ENCODE measurements at regions not wholly inside any gene's neighbourhood (a gene's known extent, or its start where the extent isn't known, plus 50 kb on each side); places are given as distances from the start of the nearest gene placed in this dataset.

DNA sequence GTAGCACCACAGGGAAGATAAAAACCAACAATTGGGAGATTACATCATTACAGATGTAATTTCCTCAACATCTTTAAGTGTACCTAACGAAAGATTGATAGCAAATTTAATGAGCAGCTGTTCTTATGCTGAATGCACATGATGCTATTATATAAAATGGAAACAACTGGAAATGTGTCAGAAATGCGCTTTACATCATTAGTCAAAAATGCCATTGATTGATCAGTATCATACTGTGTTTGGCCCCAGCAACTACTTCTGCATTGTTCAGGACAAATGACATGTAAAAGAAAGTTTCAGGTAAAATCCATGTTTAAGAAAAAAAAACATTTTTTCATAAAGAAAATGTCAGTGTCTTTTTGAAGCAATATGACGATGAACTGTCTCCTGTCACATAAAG lies 625.5 kb upstream of the MIR17HG start:
- no peaks in the 10 kb centered on the region for H3K27me3 ChIP-seq (ENCODE audit: control insufficient read depth in 4 of 4, insufficient read depth in 4 of 4, low read length in 3 of 4)
- WGBS: 56% methylated on average over 3 of the region's 3 CpGs
- DNase-seq (ENCODE audit: low spot score): no peak
- no peak overlapping the region for H3K9ac ChIP-seq (ENCODE audit: low read depth in 1 of 2, low read length in 2 of 2)
- no peaks in the 10 kb centered on the region for H3K36me3 ChIP-seq (ENCODE audit: control insufficient read depth in 4 of 4, insufficient read depth in 3 of 4, low read depth in 1 of 4, low read length in 3 of 4)
- TF ChIP-seq, protein P1, sequence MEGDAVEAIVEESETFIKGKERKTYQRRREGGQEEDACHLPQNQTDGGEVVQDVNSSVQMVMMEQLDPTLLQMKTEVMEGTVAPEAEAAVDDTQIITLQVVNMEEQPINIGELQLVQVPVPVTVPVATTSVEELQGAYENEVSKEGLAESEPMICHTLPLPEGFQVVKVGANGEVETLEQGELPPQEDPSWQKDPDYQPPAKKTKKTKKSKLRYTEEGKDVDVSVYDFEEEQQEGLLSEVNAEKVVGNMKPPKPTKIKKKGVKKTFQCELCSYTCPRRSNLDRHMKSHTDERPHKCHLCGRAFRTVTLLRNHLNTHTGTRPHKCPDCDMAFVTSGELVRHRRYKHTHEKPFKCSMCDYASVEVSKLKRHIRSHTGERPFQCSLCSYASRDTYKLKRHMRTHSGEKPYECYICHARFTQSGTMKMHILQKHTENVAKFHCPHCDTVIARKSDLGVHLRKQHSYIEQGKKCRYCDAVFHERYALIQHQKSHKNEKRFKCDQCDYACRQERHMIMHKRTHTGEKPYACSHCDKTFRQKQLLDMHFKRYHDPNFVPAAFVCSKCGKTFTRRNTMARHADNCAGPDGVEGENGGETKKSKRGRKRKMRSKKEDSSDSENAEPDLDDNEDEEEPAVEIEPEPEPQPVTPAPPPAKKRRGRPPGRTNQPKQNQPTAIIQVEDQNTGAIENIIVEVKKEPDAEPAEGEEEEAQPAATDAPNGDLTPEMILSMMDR (IDR thresholded peaks at IDR 0.05; ENCODE audit: low read depth, low read length, missing input control): no peak
- TF ChIP-seq, protein P2, sequence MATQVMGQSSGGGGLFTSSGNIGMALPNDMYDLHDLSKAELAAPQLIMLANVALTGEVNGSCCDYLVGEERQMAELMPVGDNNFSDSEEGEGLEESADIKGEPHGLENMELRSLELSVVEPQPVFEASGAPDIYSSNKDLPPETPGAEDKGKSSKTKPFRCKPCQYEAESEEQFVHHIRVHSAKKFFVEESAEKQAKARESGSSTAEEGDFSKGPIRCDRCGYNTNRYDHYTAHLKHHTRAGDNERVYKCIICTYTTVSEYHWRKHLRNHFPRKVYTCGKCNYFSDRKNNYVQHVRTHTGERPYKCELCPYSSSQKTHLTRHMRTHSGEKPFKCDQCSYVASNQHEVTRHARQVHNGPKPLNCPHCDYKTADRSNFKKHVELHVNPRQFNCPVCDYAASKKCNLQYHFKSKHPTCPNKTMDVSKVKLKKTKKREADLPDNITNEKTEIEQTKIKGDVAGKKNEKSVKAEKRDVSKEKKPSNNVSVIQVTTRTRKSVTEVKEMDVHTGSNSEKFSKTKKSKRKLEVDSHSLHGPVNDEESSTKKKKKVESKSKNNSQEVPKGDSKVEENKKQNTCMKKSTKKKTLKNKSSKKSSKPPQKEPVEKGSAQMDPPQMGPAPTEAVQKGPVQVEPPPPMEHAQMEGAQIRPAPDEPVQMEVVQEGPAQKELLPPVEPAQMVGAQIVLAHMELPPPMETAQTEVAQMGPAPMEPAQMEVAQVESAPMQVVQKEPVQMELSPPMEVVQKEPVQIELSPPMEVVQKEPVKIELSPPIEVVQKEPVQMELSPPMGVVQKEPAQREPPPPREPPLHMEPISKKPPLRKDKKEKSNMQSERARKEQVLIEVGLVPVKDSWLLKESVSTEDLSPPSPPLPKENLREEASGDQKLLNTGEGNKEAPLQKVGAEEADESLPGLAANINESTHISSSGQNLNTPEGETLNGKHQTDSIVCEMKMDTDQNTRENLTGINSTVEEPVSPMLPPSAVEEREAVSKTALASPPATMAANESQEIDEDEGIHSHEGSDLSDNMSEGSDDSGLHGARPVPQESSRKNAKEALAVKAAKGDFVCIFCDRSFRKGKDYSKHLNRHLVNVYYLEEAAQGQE (IDR thresholded peaks at IDR 0.05): no peak
- no peak for TF ChIP-seq HNF4G (IDR thresholded peaks at IDR 0.05)
- H3K4me1 ChIP-seq (ENCODE audit: control insufficient read depth in 4 of 4, insufficient read depth in 4 of 4, low read length in 3 of 4): no peaks in the 10 kb centered on the region
- no peaks in the 10 kb centered on the region for H3K9me3 ChIP-seq (ENCODE audit: control insufficient read depth in 4 of 4, low read length in 3 of 4)
- no peak overlapping the region for H3K27ac ChIP-seq (ENCODE audit: low read depth in 1 of 2, low read length in 2 of 2)
- H3K4me3 ChIP-seq (ENCODE audit: low read depth in 1 of 3, low read length in 3 of 3): no peak overlapping the region

DNA sequence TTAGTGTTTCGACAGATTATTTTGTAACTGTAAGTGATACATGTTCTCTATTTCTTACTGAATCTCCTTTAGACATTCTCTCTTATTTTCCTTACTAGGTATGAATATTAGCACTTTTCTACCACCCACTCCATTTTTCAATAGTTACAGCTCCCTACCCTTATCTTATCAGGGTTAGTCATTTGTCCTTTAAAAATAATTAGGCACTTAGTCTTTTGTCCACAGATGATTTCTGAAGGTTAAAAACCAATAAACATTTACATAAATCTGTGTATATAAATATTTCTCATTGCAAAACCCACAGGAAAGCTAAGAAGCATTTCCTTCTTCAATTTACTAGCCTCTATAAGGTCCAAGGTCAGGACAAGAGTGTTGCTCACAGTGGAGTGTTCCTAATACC lies 624.1 kb upstream of the MIR17HG start:
- no peak for TF ChIP-seq GABPA (IDR thresholded peaks at IDR 0.05 in 1 of 2, conservative IDR thresholded peaks at IDR 0.05 in 1 of 2)
- TF ChIP-seq, protein P2 (IDR thresholded peaks at IDR 0.05): no peak
- no peak for TF ChIP-seq SP1 (IDR thresholded peaks at IDR 0.05)
- no peak for TF ChIP-seq TAF1 (conservative IDR thresholded peaks at IDR 0.05)
- TF ChIP-seq, protein P3, sequence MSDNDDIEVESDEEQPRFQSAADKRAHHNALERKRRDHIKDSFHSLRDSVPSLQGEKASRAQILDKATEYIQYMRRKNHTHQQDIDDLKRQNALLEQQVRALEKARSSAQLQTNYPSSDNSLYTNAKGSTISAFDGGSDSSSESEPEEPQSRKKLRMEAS (IDR thresholded peaks at IDR 0.05): no peak
- no peak for TF ChIP-seq NR2F2 (IDR thresholded peaks at IDR 0.05)
- TF ChIP-seq, protein P4, sequence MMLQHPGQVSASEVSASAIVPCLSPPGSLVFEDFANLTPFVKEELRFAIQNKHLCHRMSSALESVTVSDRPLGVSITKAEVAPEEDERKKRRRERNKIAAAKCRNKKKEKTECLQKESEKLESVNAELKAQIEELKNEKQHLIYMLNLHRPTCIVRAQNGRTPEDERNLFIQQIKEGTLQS (IDR thresholded peaks at IDR 0.05): no peak
- no peak for TF ChIP-seq RAD21 (IDR thresholded peaks at IDR 0.05)
- TF ChIP-seq HNF4G (IDR thresholded peaks at IDR 0.05): no peak
- TF ChIP-seq YY1 (IDR thresholded peaks at IDR 0.05): no peak
- no peak for TF ChIP-seq EGR1 (IDR thresholded peaks at IDR 0.05; ENCODE audit: low read depth in 2 of 2)
- TF ChIP-seq FOXA2 (IDR thresholded peaks at IDR 0.05): no peak
- TF ChIP-seq, protein P1 (IDR thresholded peaks at IDR 0.05; ENCODE audit: low read depth, low read length, missing input control): no peak
- no peak for TF ChIP-seq RXRA (IDR thresholded peaks at IDR 0.05)
- no peak for TF ChIP-seq HNF4A (conservative IDR thresholded peaks at IDR 0.05)
- no peak for TF ChIP-seq FOXA1 (IDR thresholded peaks at IDR 0.05)
- no peak for TF ChIP-seq JUND (IDR thresholded peaks at IDR 0.05)
- TF ChIP-seq, protein P5, sequence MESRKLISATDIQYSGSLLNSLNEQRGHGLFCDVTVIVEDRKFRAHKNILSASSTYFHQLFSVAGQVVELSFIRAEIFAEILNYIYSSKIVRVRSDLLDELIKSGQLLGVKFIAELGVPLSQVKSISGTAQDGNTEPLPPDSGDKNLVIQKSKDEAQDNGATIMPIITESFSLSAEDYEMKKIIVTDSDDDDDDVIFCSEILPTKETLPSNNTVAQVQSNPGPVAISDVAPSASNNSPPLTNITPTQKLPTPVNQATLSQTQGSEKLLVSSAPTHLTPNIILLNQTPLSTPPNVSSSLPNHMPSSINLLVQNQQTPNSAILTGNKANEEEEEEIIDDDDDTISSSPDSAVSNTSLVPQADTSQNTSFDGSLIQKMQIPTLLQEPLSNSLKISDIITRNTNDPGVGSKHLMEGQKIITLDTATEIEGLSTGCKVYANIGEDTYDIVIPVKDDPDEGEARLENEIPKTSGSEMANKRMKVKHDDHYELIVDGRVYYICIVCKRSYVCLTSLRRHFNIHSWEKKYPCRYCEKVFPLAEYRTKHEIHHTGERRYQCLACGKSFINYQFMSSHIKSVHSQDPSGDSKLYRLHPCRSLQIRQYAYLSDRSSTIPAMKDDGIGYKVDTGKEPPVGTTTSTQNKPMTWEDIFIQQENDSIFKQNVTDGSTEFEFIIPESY (IDR thresholded peaks at IDR 0.05): no peak
- no peaks in the 10 kb centered on the region for H3K4me1 ChIP-seq (ENCODE audit: control insufficient read depth in 4 of 4, insufficient read depth in 4 of 4, low read length in 3 of 4)
- no peak for DNase-seq (ENCODE audit: low spot score)
- H3K27ac ChIP-seq (ENCODE audit: low read depth in 1 of 2, low read length in 2 of 2): no peak overlapping the region
- H3K9me3 ChIP-seq (ENCODE audit: control insufficient read depth in 4 of 4, low read length in 3 of 4): no peaks in the 10 kb centered on the region
- no peak overlapping the region for H3K4me3 ChIP-seq (ENCODE audit: low read depth in 1 of 3, low read length in 3 of 3)
- H3K36me3 ChIP-seq (ENCODE audit: control insufficient read depth in 4 of 4, insufficient read depth in 3 of 4, low read depth in 1 of 4, low read length in 3 of 4): no peaks in the 10 kb centered on the region
- no peak overlapping the region for H3K9ac ChIP-seq (ENCODE audit: low read depth in 1 of 2, low read length in 2 of 2)
- 91% methylated on average over 1 of the region's 1 CpG for WGBS
- no peaks in the 10 kb centered on the region for H3K27me3 ChIP-seq (ENCODE audit: control insufficient read depth in 4 of 4, insufficient read depth in 4 of 4, low read length in 3 of 4)

All from liver (tissue), 8 donors.